GM18867 (cell line): ENCODE measurements at regions not wholly inside any gene's neighbourhood (a gene's known extent, or its start where the extent isn't known, plus 50 kb on each side); places are given as distances from the start of the nearest gene placed in this dataset.
"Not testable (repeated sequence)": the region's sequence is repeated elsewhere in the genome, so short reads cannot be mapped to it uniquely, and the experiment has no call there.

Experiments used
- ATAC-seq: cut with Tn5 transposase; IDR thresholded peaks from one replicate; pipeline ENCODE4 v1.9.1; 2021; ENCODE audit warnings: mild to moderate bottlenecking, moderate library complexity; ENCODE audit not compliant: unreplicated experiment

DNA sequence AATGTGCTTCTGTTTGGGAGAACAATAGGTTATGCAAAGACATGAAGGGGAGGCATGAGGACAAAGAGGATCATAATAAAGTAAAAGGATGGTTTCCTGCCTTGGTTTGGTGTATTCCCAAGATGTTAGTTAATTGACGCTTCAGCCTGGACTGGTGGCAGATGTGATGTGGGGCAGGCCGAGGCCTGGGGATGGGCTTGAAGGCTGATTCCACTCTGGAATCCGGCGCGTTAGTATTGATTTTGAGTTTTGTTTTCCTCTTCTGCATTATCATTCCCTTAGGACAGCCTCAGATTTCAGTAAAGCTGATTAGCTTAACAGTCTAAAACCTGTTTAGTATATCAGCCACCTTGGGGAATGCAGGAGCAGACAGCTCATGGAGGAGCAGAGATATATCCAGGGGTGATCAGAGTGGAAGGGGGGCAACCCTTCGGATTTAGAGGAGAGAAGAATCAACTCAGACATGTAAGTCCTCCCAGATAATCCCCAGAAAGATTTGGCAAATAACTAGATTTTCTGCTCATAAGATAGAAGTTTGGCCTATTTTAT is 159.8 kb upstream of the MTPN start:
- no peak for ATAC-seq

- no peak for ATAC-seq
Measured at GRCh38 chr7:136134503-136134902, 157.3 kb upstream of the MTPN start.

GRCh38 chr7:136133551-136133950 is 156.4 kb upstream of the MTPN start:
- ATAC-seq: no peak

- ATAC-seq: no peak
Measured at GRCh38 chr7:136131304-136131630, 154.1 kb upstream of the MTPN start.

- no peak for ATAC-seq
Measured at GRCh38 chr7:136130511-136131303, 153.5 kb upstream of the MTPN start.

GRCh38 chr7:136128050-136128449 is 150.9 kb upstream of the MTPN start:
- no peak for ATAC-seq

- no peak for ATAC-seq
Measured at GRCh38 chr7:136123352-136123751, 146.2 kb upstream of the MTPN start.

- no peak for ATAC-seq
Measured at GRCh38 chr7:136122026-136122425, 144.9 kb upstream of the MTPN start.

GRCh38 chr7:136117539-136117938 is 140.4 kb upstream of the MTPN start:
- no peak for ATAC-seq

DNA sequence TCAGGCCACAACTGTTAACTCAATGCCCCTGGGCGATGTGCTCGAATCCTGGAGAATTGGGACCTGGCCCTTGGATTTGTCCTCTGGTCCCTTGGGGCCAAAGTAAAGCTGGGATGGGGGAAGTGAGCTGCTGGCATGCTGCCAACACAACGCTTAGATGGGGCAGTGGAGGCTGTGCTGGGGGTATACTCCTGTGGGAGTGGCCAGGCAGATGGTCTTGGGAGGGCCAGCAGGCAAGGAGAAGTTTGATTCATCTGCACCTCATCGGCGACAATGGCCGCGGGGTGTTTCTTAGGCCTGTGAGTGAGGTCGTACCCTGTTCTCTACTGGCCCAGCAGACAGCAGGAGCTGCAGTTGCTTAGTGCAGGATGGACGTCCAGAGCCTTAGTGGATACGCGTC is 139.0 kb upstream of the MTPN start:
- ATAC-seq: no peak

- ATAC-seq: peak; percentile 99
Measured at GRCh38 chr7:136114966-136115762, 138.0 kb upstream of the MTPN start.

DNA sequence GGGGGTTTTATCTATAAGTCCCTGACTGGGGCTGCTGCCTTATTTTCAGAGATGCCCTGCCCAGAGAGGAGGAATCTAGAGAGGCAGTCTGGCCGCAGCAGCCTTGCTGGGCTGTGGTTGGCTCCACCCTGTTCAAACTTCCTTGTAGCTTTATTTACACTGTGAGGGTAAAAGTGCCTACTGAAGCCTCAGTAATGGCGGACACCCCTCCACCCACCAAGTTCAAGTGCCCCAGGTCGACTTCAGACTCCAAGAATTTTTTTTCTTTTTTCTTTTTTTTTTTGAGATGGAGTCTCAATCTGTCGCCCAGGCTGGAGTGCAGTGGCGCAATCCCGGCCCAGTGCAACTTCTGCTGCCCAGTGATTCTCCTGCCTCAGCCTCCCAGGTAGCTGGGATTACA is 137.3 kb upstream of the MTPN start:
- ATAC-seq: not testable (repeated sequence)

- not testable (repeated sequence) for ATAC-seq
Measured at GRCh38 chr7:136109037-136109436, 131.9 kb upstream of the MTPN start.

- ATAC-seq: no peak
Measured at GRCh38 chr7:136105191-136105590, 128.0 kb upstream of the MTPN start.

DNA sequence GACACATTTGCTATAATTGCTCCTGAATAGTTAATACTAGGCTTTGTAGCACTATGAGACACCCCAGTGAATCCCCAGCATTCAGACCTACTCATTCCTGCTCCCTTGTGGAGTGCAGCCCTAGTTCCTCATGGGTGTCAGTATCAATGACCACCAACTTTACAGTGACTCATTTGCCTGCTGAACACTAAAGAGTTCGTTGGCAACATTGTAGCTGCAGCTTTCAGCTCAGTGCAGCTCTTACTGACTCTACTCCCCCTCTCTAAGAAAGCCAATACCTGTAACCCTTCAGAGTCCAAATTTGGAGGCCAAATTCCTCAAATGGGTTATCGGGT is 127.1 kb upstream of the MTPN start:
- ATAC-seq: no peak

DNA sequence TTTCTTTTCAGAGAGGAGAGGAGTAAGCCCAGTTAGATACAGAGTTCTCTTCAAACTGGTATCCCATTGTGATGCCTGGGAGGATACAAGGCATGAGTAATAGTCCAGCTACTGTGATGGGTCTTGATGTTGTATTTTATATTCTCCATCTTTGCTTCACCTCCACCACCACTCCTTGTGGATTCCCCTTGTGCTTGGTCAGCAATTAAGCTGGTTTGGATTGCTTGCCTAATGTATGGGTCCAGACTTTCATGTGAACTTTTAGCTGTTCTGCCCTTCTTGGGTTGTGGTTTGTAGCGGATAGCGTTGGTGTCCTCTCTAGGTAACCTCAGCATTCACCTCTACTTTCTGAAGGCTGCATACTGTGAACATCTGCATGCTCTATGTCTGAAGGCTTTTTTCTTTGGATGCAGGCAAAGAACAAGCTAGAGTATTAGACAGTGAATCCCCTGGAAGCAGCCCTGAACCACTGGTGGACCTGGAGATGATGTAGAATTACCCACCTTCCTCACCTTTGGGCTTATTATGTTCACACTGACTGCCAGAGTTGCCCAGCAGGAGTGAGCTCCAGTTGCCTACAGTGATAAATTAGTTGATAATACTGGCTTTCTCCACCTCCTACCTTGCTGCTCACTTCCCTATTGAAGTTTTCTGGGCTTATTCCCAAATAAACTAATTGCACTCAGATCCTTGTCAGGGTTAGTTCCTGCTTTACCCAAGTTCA is 126.5 kb upstream of the MTPN start:
- ATAC-seq: no peak

DNA sequence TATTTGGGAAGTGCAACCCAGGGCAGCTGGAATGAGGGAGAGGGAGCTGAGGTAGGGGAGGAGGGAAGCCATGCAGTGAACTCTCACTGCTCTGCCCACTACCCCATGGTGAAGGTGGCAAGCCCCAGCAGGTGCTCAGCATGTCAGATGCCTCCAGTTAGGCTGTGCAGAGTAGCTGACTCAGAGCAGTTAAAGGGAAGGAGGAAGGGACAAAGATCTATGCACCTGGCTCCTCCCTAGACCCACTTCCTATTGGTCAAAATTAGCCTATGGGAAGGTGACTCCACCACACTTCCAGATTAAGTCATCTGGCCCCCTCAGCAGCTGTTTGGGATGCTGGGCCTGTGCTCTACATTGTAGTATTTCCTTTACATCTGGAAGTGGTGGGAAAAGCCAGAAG is 125.7 kb upstream of the MTPN start:
- ATAC-seq: no peak

GRCh38 chr7:136092714-136093113 is 115.6 kb upstream of the MTPN start:
- not testable (repeated sequence) for ATAC-seq

DNA sequence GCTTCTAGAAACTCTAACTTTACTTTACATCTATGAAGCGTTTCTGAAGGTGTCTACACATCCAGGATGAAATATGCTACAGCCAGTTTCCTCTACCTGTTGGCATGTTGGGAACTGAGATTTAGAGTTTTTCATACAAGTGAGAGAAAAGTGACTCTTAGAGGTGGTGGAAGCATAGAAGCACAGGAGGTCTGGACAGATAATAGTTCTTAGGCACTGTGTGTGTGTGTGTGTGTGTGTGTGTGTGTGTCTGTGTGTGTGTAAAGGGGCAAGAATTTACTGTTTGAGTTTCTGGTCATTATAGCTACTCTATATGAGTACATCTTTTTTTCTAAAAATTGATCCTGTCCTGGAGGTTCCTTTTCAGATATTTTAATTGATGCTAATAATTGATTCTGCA is 110.7 kb upstream of the MTPN start:
- ATAC-seq: no peak

DNA sequence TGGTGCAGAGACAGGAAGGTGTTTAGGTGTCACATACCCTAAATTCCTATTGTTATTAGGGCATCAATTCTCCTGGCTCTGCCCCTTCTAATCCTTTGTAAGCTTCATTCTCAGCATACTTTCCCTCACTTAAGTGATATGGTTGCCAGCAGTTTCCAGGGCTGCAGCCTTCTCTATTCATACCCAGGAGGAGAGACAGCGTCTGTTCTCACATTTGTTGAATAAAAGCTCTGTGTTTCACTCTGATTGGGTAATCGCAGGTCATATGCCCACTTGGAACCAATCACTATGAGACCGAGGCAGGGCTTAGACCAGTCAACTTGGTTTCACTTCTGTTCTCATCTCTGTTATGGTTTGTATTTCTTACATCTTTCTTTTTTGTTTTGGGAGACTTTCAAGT is 109.6 kb upstream of the MTPN start:
- ATAC-seq: peak; percentile 100

DNA sequence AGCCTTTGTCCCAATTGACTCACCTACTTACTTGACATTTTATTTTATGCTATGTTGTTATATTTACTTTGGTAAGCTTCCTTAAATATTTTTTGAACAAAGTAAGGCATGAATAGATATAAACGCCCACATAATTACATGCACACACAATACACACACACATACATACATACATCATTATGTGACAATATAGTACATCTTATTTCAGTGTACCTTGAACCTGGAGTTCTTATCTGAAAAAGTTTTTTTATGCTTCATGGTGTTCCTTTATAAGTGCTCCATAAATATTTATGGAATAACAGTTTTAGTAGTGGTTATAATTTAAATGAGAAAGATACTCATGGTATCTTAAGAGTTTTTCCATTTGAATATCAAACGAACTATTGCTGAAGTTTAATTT is 102.8 kb upstream of the MTPN start:
- ATAC-seq: no peak

GRCh38 chr7:136079478-136079892 is 102.3 kb upstream of the MTPN start:
- no peak for ATAC-seq
